Osteocyte (in vitro differentiated cells): ENCODE measurements at regions not wholly inside any gene's neighbourhood (a gene's known extent, or its start where the extent isn't known, plus 50 kb on each side); places are given as distances from the start of the nearest gene placed in this dataset.

ENCODE experiments used
- DNase-seq: peaks from one replicate; pipeline ENCODE4 v3.0.0; 2021; ENCODE audit warnings: mixed read lengths; ENCODE audit not compliant: unreplicated experiment; ENCODE audit errors: extremely low spot score
- H3K27ac Mint-ChIP-seq: one replicate; pipeline ENCODE4 v1.8.0; 2021; ENCODE audit warnings: mild to moderate bottlenecking, mixed read lengths; ENCODE audit not compliant: unreplicated experiment
- H3K27me3 Mint-ChIP-seq: one replicate; pipeline ENCODE4 v1.8.0; 2021; ENCODE audit warnings: mixed read lengths; ENCODE audit not compliant: unreplicated experiment
- H3K36me3 Mint-ChIP-seq: one replicate; pipeline ENCODE4 v1.8.0; 2021; ENCODE audit warnings: mixed read lengths; ENCODE audit not compliant: unreplicated experiment
- H3K4me1 Mint-ChIP-seq: one replicate; pipeline ENCODE4 v1.8.0; 2021; ENCODE audit warnings: mixed read lengths; ENCODE audit not compliant: unreplicated experiment
- H3K4me3 Mint-ChIP-seq: one replicate; pipeline ENCODE4 v1.8.0; 2021; ENCODE audit warnings: mild to moderate bottlenecking, moderate library complexity, mixed read lengths; ENCODE audit not compliant: unreplicated experiment
- H3K9me3 Mint-ChIP-seq: one replicate; pipeline ENCODE4 v1.8.0; 2021; ENCODE audit warnings: mixed read lengths; ENCODE audit not compliant: unreplicated experiment
- TF ChIP-seq, protein P1 (sequence below): fragments of 200-600 bp; sonication (generic); IDR thresholded peaks from 2 replicates; pipeline ENCODE4 v1.5.0; 2021; ENCODE audit warnings: antibody characterized with exemption, mild to moderate bottlenecking, moderate library complexity

DNA sequence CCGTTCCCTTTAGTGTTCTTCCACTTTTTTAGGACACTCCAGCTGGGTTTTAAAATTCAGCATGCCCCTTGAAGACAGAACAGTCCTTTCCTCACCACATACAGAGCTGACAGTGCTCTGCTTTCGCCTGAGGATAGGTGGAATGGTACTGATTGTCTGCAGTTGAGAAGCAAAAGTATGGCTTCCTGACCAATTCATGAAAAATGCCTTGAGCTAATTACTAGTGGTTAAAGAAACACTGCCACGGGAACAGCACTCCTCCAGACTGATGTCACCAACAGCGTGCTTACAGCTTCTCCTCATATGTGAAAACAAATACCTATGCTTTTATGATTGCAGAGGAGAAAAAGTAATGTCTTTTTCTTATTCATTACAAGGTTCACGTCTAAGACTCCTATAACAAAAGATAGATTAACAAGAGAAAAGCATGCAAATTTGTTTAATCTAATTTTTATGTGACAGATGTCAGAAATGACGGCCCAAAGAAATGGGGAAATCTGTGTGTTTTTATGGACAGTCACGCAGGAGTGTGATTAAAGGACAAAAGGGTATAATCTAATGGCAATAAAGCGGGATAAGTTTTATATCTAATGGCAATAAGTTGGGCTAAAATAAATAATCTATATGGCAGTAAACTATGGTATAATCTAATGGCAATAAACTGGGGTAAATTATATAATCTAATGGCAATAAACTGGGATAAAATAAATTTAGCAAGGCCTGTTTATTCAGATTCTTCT, 123.4 kb upstream of the ARHGAP42 start:
- DNase-seq, result no peak
- Mint-ChIP-seq H3K36me3 (peaks cover 2% of the 10 kb centered on the region), H3K27me3 (no peaks in the 10 kb centered on the region), H3K27ac (peak overlapping the region; percentile 17), H3K4me3 (no peak overlapping the region), H3K4me1 (peaks cover 32% of the 10 kb centered on the region), H3K9me3 (no peaks in the 10 kb centered on the region)
- TF ChIP-seq, protein P1, sequence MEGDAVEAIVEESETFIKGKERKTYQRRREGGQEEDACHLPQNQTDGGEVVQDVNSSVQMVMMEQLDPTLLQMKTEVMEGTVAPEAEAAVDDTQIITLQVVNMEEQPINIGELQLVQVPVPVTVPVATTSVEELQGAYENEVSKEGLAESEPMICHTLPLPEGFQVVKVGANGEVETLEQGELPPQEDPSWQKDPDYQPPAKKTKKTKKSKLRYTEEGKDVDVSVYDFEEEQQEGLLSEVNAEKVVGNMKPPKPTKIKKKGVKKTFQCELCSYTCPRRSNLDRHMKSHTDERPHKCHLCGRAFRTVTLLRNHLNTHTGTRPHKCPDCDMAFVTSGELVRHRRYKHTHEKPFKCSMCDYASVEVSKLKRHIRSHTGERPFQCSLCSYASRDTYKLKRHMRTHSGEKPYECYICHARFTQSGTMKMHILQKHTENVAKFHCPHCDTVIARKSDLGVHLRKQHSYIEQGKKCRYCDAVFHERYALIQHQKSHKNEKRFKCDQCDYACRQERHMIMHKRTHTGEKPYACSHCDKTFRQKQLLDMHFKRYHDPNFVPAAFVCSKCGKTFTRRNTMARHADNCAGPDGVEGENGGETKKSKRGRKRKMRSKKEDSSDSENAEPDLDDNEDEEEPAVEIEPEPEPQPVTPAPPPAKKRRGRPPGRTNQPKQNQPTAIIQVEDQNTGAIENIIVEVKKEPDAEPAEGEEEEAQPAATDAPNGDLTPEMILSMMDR, result no peak

DNA sequence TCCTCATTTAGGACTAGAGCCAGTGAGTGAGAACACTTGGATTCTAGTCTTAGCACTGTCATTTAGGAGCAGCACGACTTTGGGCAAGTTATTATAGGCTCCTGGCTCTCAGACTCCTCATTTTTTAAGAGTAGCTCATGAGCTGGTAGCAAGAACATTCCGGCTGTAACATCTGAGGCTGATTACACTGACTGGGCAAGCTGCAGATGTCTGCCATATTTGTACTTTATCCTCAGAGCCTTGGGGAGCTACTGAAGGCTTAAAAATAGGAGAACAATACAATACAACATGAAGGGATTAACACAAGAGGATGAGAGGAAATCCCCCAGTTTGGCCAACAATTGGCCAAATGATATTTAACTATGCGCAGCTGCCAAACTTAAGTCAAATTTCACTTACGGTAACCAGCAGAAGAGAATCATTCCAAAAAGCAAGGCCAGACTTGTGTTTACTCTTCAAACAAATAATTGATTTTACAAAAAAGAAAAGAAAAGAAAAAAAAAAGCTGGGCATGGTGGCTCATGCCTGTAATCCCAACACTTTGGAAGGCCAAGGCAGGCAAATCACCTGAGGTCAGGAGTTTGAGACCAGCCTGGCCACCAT, 113.1 kb upstream of the ARHGAP42 start:
- peaks cover 11% of the 10 kb centered on the region for H3K27me3 Mint-ChIP-seq
- H3K9me3 Mint-ChIP-seq, result no peaks in the 10 kb centered on the region
- H3K27ac Mint-ChIP-seq, result no peak overlapping the region
- no peak overlapping the region for H3K4me3 Mint-ChIP-seq
- DNase-seq, result no peak
- TF ChIP-seq, protein P1, result no peak
- H3K4me1 Mint-ChIP-seq, result peaks cover 9% of the 10 kb centered on the region
- no peaks in the 10 kb centered on the region for H3K36me3 Mint-ChIP-seq

DNA sequence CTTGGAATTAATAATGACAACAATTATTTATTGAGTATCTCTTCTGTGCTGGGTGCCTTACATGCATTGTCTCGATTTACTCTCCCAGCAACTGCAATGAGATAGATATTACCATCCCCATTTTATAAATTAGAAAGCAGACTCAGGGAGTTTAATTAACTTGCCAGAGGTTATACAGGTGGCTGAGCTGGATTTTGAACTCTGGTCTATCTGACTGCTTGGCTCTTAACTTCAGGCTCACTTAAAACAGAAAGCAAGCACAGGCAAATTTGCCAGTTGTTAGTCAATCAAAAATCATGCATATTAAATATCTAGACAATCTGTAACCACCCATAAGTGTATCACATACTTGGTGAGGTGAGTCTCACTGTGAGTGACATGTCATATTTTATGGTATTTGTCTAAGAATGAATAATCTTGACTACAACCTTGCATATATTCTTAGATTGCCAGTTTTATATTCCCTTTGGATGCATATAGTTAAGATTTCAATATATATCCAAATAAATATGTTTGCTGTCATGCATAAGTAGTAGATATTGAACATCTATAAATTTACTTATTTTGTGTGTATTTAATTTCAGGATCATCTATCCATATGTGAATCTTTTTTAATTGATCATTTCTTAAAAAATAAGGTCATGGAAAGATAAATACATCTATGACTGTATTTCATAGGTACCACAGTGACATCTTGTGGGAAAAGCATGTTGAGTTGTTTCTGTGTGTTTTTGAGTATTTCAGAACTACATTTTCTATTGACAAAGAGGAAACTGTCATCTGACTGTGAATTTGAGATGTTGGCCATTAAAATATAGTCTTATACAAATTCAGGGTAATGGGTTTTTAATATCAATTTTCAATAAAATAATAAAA, 112.0 kb upstream of the ARHGAP42 start:
- no peak overlapping the region for H3K27ac Mint-ChIP-seq
- TF ChIP-seq, protein P1, result peak; percentile 58
- no peaks in the 10 kb centered on the region for H3K9me3 Mint-ChIP-seq
- H3K4me1 Mint-ChIP-seq, result peaks cover 9% of the 10 kb centered on the region
- H3K36me3 Mint-ChIP-seq, result no peaks in the 10 kb centered on the region
- H3K27me3 Mint-ChIP-seq, result peaks cover 11% of the 10 kb centered on the region
- no peak for DNase-seq
- no peak overlapping the region for H3K4me3 Mint-ChIP-seq

DNA sequence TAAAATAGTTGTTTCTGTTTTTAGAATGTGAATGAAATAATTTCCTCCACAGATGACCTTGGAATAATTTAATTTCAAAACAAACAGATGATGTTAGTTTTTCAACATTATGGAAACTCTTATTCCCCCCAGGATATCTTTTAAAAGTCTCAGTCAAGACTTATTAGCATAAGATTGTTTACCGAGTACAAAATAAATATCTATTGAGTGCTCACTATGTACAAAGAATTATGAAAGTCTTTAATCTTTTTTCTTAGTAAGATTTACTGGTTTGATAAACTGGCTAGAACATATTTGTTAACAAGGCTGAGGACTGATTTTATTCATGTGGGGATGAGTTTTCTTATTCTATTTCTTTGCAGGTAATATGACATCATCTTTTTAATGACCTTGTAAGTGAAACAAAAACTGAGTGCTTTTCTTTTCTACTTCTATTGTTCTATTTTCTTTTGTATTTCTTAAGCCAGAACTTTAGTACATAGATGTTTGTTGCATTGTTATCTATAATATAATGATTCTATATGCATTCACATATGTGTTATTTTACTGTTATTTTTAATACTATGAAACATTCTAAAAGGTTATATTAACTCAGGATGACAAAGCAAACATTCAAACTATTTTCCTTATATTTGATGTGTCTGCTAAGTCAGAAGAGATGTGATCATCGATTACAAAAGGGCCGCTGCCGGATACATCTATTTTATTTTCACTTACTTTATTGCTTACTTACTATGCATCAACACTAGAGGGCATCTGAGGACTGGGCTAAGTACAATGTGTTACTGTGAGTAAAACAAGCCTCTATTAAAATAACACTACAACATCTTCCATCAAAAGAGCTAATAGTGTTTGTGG, 111.0 kb upstream of the ARHGAP42 start:
- Mint-ChIP-seq H3K4me3 (no peak overlapping the region), H3K27ac (no peak overlapping the region), H3K27me3 (peaks cover 5% of the 10 kb centered on the region), H3K36me3 (no peaks in the 10 kb centered on the region), H3K9me3 (no peaks in the 10 kb centered on the region), H3K4me1 (peaks cover 9% of the 10 kb centered on the region)
- DNase-seq, result no peak
- TF ChIP-seq, protein P1, result peak; percentile 89
